ENCODE measurements at regions not wholly inside any gene's neighbourhood (a gene's known extent, or its start where the extent isn't known, plus 50 kb on each side); places are given as distances from the start of the nearest gene placed in this dataset.

DNA sequence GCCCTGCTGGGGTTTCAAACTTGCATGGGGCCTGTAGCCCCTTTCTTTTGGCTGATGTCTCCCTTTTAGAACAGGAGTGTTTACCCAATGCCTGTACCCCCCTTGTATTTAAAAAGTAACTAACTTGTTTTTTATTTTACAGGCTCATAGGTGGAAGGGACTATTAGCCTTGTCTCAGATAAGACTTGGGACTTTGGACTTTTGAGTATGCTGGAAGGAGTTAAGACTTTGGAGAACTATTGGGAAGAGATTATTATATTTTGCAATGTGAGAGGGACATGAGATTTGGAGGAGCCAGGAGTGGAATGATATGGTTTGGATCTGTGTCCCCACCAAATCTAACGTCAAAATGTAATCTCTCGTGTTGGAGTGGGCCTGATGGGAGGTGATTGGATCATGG is 314.9 kb upstream of the SP8 start:
- POLR2A ChIA-PET = no interaction called here
- intact Hi-C loops (cut with micrococcal nuclease) = no loop called here

More for the DNA sequence above, 314.9 kb upstream of the SP8 start:
- CTCF ChIA-PET = no interaction called here
- H3K4me1 ChIP-seq (ENCODE audit: control insufficient read depth in 1 of 2, insufficient read depth in 2 of 2, low read length in 2 of 2) = peaks cover 0 to 8% of the 10 kb centered on the region in 2 experiments; a peak in 1 of 4 replicates
- no TSS peak for BruUV-seq (replicated peaks)
- no peaks in the 10 kb centered on the region for H3K9me3 ChIP-seq (ENCODE audit: control insufficient read depth in 1 of 2, insufficient read depth in 1 of 2, low read depth in 1 of 2, low read length in 2 of 2)
- H3K27me3 ChIP-seq (ENCODE audit: insufficient read depth, low read length) = no peaks in the 10 kb centered on the region
- no peak overlapping the region for H2AFZ ChIP-seq (ENCODE audit: low read depth, low read length, poor library complexity, severe bottlenecking)
- TF ChIP-seq SP1 (IDR thresholded peaks at IDR 0.05; ENCODE audit: low read depth) = no peak
- no peak for TF ChIP-seq ZNF274 (IDR thresholded peaks at IDR 0.05; ENCODE audit: low read depth, low read length)
- no peak for TF ChIP-seq EGR1 (IDR thresholded peaks at IDR 0.05; ENCODE audit: low read depth)
- no peak for TF ChIP-seq EZH2phosphoT487 (IDR thresholded peaks at IDR 0.05; ENCODE audit: borderline replicate concordance)
- TF ChIP-seq POLR2A (IDR thresholded peaks at IDR 0.05; ENCODE audit: borderline replicate concordance, extremely low read depth, insufficient read depth, insufficient read length) = no peak
- no peak for TF ChIP-seq RAD21 (IDR thresholded peaks at IDR 0.05; ENCODE audit: low read depth)
- TF ChIP-seq, protein P1, sequence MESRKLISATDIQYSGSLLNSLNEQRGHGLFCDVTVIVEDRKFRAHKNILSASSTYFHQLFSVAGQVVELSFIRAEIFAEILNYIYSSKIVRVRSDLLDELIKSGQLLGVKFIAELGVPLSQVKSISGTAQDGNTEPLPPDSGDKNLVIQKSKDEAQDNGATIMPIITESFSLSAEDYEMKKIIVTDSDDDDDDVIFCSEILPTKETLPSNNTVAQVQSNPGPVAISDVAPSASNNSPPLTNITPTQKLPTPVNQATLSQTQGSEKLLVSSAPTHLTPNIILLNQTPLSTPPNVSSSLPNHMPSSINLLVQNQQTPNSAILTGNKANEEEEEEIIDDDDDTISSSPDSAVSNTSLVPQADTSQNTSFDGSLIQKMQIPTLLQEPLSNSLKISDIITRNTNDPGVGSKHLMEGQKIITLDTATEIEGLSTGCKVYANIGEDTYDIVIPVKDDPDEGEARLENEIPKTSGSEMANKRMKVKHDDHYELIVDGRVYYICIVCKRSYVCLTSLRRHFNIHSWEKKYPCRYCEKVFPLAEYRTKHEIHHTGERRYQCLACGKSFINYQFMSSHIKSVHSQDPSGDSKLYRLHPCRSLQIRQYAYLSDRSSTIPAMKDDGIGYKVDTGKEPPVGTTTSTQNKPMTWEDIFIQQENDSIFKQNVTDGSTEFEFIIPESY (IDR thresholded peaks at IDR 0.05; ENCODE audit: extremely low read depth, insufficient replicate concordance, low read length) = no peak
- TF ChIP-seq, protein P2, sequence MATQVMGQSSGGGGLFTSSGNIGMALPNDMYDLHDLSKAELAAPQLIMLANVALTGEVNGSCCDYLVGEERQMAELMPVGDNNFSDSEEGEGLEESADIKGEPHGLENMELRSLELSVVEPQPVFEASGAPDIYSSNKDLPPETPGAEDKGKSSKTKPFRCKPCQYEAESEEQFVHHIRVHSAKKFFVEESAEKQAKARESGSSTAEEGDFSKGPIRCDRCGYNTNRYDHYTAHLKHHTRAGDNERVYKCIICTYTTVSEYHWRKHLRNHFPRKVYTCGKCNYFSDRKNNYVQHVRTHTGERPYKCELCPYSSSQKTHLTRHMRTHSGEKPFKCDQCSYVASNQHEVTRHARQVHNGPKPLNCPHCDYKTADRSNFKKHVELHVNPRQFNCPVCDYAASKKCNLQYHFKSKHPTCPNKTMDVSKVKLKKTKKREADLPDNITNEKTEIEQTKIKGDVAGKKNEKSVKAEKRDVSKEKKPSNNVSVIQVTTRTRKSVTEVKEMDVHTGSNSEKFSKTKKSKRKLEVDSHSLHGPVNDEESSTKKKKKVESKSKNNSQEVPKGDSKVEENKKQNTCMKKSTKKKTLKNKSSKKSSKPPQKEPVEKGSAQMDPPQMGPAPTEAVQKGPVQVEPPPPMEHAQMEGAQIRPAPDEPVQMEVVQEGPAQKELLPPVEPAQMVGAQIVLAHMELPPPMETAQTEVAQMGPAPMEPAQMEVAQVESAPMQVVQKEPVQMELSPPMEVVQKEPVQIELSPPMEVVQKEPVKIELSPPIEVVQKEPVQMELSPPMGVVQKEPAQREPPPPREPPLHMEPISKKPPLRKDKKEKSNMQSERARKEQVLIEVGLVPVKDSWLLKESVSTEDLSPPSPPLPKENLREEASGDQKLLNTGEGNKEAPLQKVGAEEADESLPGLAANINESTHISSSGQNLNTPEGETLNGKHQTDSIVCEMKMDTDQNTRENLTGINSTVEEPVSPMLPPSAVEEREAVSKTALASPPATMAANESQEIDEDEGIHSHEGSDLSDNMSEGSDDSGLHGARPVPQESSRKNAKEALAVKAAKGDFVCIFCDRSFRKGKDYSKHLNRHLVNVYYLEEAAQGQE (IDR thresholded peaks at IDR 0.05; ENCODE audit: low read depth) = no peak
- no peak for TF ChIP-seq FOSL1 (IDR thresholded peaks at IDR 0.05; ENCODE audit: low read depth)
- TF ChIP-seq SRF (IDR thresholded peaks at IDR 0.05; ENCODE audit: low read depth) = no peak
- TF ChIP-seq TCF7L2 (IDR thresholded peaks at IDR 0.05; ENCODE audit: borderline replicate concordance, extremely low read depth, insufficient read depth, insufficient read length) = no peak
- no peak for TF ChIP-seq YY1 (IDR thresholded peaks at IDR 0.05; ENCODE audit: extremely low read depth, insufficient replicate concordance, low read depth, low read length)
- H3K79me2 ChIP-seq (ENCODE audit: insufficient read depth, low read length) = no peaks in the 10 kb centered on the region
- RAD21 ChIA-PET (ENCODE audit: low non-redundant PET in 1 of 2, low total read pairs in 2 of 2, uncharacterized antibody in 2 of 2, unreplicated experiment in 2 of 2) = no interaction called here
- no peaks in the 10 kb centered on the region for H4K20me1 ChIP-seq (ENCODE audit: insufficient read depth)
- H3K4me3 ChIP-seq (replicated peaks in 1 of 2; ENCODE audit: low read depth in 1 of 2, low read length in 2 of 2) = no peak overlapping the region
- H3K4me2 ChIP-seq (ENCODE audit: low read length) = no peak overlapping the region
- ATAC-seq (no peak), DNase-seq (ENCODE audit: low read depth, low spot score) (no peak)
- H3K36me3 ChIP-seq (ENCODE audit: control insufficient read depth in 1 of 2, insufficient read depth in 2 of 2, low read length in 2 of 2) = no peaks in the 10 kb centered on the region
- H3K27ac ChIP-seq (ENCODE audit: low read depth, low read length) = no peak overlapping the region
- no peaks in the 10 kb centered on the region for H3K9me2 ChIP-seq (ENCODE audit: insufficient read depth)
- H3K9ac ChIP-seq (ENCODE audit: low read length) = no peak overlapping the region

Measured in HCT116 (cell line).